ENCODE measurements at regions not wholly inside any gene's neighbourhood (a gene's known extent, or its start where the extent isn't known, plus 50 kb on each side); places are given as distances from the start of the nearest gene placed in this dataset.

DNA sequence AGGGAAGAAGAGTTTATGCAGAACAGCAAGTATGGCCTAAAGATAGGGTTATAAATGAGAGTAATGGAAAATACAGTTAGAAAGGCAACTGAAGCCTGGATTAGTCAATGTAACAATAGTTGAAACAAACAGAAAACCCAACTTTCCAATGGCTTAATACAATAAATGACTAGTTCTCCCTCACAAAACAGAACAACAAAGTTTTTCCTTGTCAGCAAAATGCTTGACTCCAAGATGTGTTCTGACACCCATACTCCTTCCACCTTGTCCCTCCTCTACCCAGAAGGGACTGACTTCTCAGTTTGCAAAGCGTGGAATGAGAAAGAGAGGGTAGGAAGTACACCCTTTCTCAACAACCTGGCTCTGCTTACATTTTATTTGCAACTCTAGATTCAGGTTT, 191.4 kb upstream of the OSR1 start:
- H3K36me3 ChIP-seq (ENCODE audit: control insufficient read depth, low read length): no peaks in the 10 kb centered on the region
- no peaks in the 10 kb centered on the region for H3K9me2 ChIP-seq (replicated peaks; ENCODE audit: control insufficient read depth, low read length)
- H3K27ac ChIP-seq (ENCODE audit: low read depth, low read length): no peak overlapping the region
- no peak overlapping the region for H3K4me3 ChIP-seq (ENCODE audit: low read length)
- no peaks in the 10 kb centered on the region for H3K27me3 ChIP-seq (ENCODE audit: control insufficient read depth, low read length)
- no peaks in the 10 kb centered on the region for H3F3A ChIP-seq (ENCODE audit: control insufficient read depth, insufficient read depth)
- H3K4me1 ChIP-seq (ENCODE audit: control insufficient read depth, low read length): no peaks in the 10 kb centered on the region
- H3K4me2 ChIP-seq (ENCODE audit: low read length): no peak overlapping the region
- TF ChIP-seq EZH2phosphoT487 (IDR thresholded peaks at IDR 0.05; ENCODE audit: borderline replicate concordance, low read length): no peak
- TF ChIP-seq, protein P1, sequence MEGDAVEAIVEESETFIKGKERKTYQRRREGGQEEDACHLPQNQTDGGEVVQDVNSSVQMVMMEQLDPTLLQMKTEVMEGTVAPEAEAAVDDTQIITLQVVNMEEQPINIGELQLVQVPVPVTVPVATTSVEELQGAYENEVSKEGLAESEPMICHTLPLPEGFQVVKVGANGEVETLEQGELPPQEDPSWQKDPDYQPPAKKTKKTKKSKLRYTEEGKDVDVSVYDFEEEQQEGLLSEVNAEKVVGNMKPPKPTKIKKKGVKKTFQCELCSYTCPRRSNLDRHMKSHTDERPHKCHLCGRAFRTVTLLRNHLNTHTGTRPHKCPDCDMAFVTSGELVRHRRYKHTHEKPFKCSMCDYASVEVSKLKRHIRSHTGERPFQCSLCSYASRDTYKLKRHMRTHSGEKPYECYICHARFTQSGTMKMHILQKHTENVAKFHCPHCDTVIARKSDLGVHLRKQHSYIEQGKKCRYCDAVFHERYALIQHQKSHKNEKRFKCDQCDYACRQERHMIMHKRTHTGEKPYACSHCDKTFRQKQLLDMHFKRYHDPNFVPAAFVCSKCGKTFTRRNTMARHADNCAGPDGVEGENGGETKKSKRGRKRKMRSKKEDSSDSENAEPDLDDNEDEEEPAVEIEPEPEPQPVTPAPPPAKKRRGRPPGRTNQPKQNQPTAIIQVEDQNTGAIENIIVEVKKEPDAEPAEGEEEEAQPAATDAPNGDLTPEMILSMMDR (IDR thresholded peaks at IDR 0.05; ENCODE audit: low read depth, low read length, poor library complexity, severe bottlenecking): no peak
- H3K79me2 ChIP-seq (ENCODE audit: control insufficient read depth, low read length): no peaks in the 10 kb centered on the region
- H4K20me1 ChIP-seq (ENCODE audit: control insufficient read depth, insufficient read depth, low read depth, low read length): no peaks in the 10 kb centered on the region
- no peaks in the 10 kb centered on the region for H3K9me3 ChIP-seq (ENCODE audit: control insufficient read depth, insufficient read depth, low read length)

GRCh38 chr2:19548116-19548515, 189.7 kb upstream of the OSR1 start:
- Histone ChIP-seq H3K4me2 (ENCODE audit: low read length) (no peak overlapping the region), H3K27me3 (ENCODE audit: control insufficient read depth, low read length) (no peaks in the 10 kb centered on the region), H4K20me1 (ENCODE audit: control insufficient read depth, insufficient read depth, low read depth, low read length) (no peaks in the 10 kb centered on the region), H3K4me1 (ENCODE audit: control insufficient read depth, low read length) (no peaks in the 10 kb centered on the region), H3K36me3 (ENCODE audit: control insufficient read depth, low read length) (no peaks in the 10 kb centered on the region), H3K4me3 (ENCODE audit: low read length) (no peak overlapping the region), H3K27ac (ENCODE audit: low read depth, low read length) (no peak overlapping the region), H3K9me2 (replicated peaks; ENCODE audit: control insufficient read depth, low read length) (no peaks in the 10 kb centered on the region), H3K9me3 (ENCODE audit: control insufficient read depth, insufficient read depth, low read length) (no peaks in the 10 kb centered on the region), H3F3A (ENCODE audit: control insufficient read depth, insufficient read depth) (no peaks in the 10 kb centered on the region), H3K79me2 (ENCODE audit: control insufficient read depth, low read length) (no peaks in the 10 kb centered on the region)
- TF ChIP-seq EZH2phosphoT487 (IDR thresholded peaks at IDR 0.05; ENCODE audit: borderline replicate concordance, low read length): no peak
- TF ChIP-seq, protein P1 (IDR thresholded peaks at IDR 0.05; ENCODE audit: low read depth, low read length, poor library complexity, severe bottlenecking): no peak

- Histone ChIP-seq H3K9me3 (ENCODE audit: control insufficient read depth, insufficient read depth, low read length) (no peaks in the 10 kb centered on the region), H4K20me1 (ENCODE audit: control insufficient read depth, insufficient read depth, low read depth, low read length) (no peaks in the 10 kb centered on the region), H3F3A (ENCODE audit: control insufficient read depth, insufficient read depth) (no peaks in the 10 kb centered on the region), H3K79me2 (ENCODE audit: control insufficient read depth, low read length) (no peaks in the 10 kb centered on the region), H3K36me3 (ENCODE audit: control insufficient read depth, low read length) (no peaks in the 10 kb centered on the region), H3K4me1 (ENCODE audit: control insufficient read depth, low read length) (no peaks in the 10 kb centered on the region), H3K9me2 (replicated peaks; ENCODE audit: control insufficient read depth, low read length) (no peaks in the 10 kb centered on the region), H3K4me3 (ENCODE audit: low read length) (no peak overlapping the region), H3K27me3 (ENCODE audit: control insufficient read depth, low read length) (no peaks in the 10 kb centered on the region), H3K27ac (ENCODE audit: low read depth, low read length) (no peak overlapping the region), H3K4me2 (ENCODE audit: low read length) (no peak overlapping the region)
- TF ChIP-seq EZH2phosphoT487 (IDR thresholded peaks at IDR 0.05; ENCODE audit: borderline replicate concordance, low read length): no peak
- TF ChIP-seq, protein P1 (IDR thresholded peaks at IDR 0.05; ENCODE audit: low read depth, low read length, poor library complexity, severe bottlenecking): no peak
These were observed 188.9 kb upstream of the OSR1 start for GRCh38 chr2:19547321-19547720.

DNA sequence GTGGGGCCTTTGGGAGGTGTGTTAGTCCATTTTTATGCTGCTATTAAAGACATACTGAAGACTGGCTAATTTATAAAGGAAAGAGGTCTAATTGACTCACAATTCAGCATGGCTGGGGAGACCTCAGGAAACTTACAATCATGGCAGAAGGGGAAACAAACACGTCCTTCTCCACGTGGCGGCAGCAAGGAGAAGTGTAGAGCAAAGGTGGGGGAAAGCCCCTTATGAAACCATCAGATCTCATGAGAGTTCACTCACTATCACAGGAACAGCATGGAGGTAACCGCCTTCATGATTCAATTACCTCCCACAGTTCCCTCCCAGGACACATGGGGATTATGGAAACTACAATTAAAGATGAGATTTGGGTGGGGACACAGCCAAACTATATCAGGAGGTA, 187.1 kb upstream of the OSR1 start:
- H4K20me1 ChIP-seq (ENCODE audit: control insufficient read depth, insufficient read depth, low read depth, low read length): no peaks in the 10 kb centered on the region
- H3K27ac ChIP-seq (ENCODE audit: low read depth, low read length): no peak overlapping the region
- H3K27me3 ChIP-seq (ENCODE audit: control insufficient read depth, low read length): no peaks in the 10 kb centered on the region
- no peaks in the 10 kb centered on the region for H3F3A ChIP-seq (ENCODE audit: control insufficient read depth, insufficient read depth)
- H3K4me1 ChIP-seq (ENCODE audit: control insufficient read depth, low read length): no peaks in the 10 kb centered on the region
- no peaks in the 10 kb centered on the region for H3K79me2 ChIP-seq (ENCODE audit: control insufficient read depth, low read length)
- no peaks in the 10 kb centered on the region for H3K9me3 ChIP-seq (ENCODE audit: control insufficient read depth, insufficient read depth, low read length)
- no peaks in the 10 kb centered on the region for H3K36me3 ChIP-seq (ENCODE audit: control insufficient read depth, low read length)
- H3K9me2 ChIP-seq (replicated peaks; ENCODE audit: control insufficient read depth, low read length): no peaks in the 10 kb centered on the region
- no peak overlapping the region for H3K4me2 ChIP-seq (ENCODE audit: low read length)
- no peak overlapping the region for H3K4me3 ChIP-seq (ENCODE audit: low read length)
- TF ChIP-seq, protein P1 (IDR thresholded peaks at IDR 0.05; ENCODE audit: low read depth, low read length, poor library complexity, severe bottlenecking): no peak
- TF ChIP-seq EZH2phosphoT487 (IDR thresholded peaks at IDR 0.05; ENCODE audit: borderline replicate concordance, low read length): no peak

All from DOHH2 (cell line).